ENCODE measurements at regions not wholly inside any gene's neighbourhood (a gene's known extent, or its start where the extent isn't known, plus 50 kb on each side); places are given as distances from the start of the nearest gene placed in this dataset.

GRCh38 chr13:53568491-53568890 is 539.9 kb downstream of the OLFM4 start:
- Histone ChIP-seq H3K9me3 (no peaks in the 10 kb centered on the region), H3K27me3 (no peaks in the 10 kb centered on the region), H3K36me3 (no peaks in the 10 kb centered on the region), H3K4me1 (no peaks in the 10 kb centered on the region), H3K4me3 (no peak overlapping the region), H3K27ac (no peak overlapping the region)
- no peak for DNase-seq
- TF ChIP-seq CTCF (IDR thresholded peaks at IDR 0.05), result no peak
- TF ChIP-seq POLR2A (IDR thresholded peaks at IDR 0.05), result no peak

GRCh38 chr13:53569453-53569852 is 540.8 kb downstream of the OLFM4 start:
- H3K27me3 ChIP-seq, result no peaks in the 10 kb centered on the region
- H3K4me1 ChIP-seq, result no peaks in the 10 kb centered on the region
- H3K9me3 ChIP-seq, result no peaks in the 10 kb centered on the region
- no peak for TF ChIP-seq POLR2A (IDR thresholded peaks at IDR 0.05)
- TF ChIP-seq CTCF (IDR thresholded peaks at IDR 0.05), result no peak
- H3K27ac ChIP-seq, result no peak overlapping the region
- no peaks in the 10 kb centered on the region for H3K36me3 ChIP-seq
- no peak for DNase-seq
- no peak overlapping the region for H3K4me3 ChIP-seq

GRCh38 chr13:53601113-53601512 is 572.5 kb downstream of the OLFM4 start:
- TF ChIP-seq CTCF (IDR thresholded peaks at IDR 0.05) (no peak), POLR2A (IDR thresholded peaks at IDR 0.05) (no peak)

GRCh38 chr13:53605326-53605725 is 576.7 kb downstream of the OLFM4 start:
- no peak for DNase-seq
- H3K27me3 ChIP-seq, result no peaks in the 10 kb centered on the region
- no peak overlapping the region for H3K27ac ChIP-seq
- TF ChIP-seq CTCF (IDR thresholded peaks at IDR 0.05) (no peak), POLR2A (IDR thresholded peaks at IDR 0.05) (no peak)
- no peak overlapping the region for H3K4me3 ChIP-seq
- no peaks in the 10 kb centered on the region for H3K9me3 ChIP-seq
- no peaks in the 10 kb centered on the region for H3K4me1 ChIP-seq
- H3K36me3 ChIP-seq, result no peaks in the 10 kb centered on the region

More at GRCh38 chr13:53601113-53601512, 572.5 kb downstream of the OLFM4 start:
- H3K27ac ChIP-seq, result no peak overlapping the region
- DNase-seq, result no peak
- no peaks in the 10 kb centered on the region for H3K27me3 ChIP-seq
- no peaks in the 10 kb centered on the region for H3K9me3 ChIP-seq
- no peaks in the 10 kb centered on the region for H3K36me3 ChIP-seq
- no peaks in the 10 kb centered on the region for H3K4me1 ChIP-seq
- H3K4me3 ChIP-seq, result no peak overlapping the region

- Histone ChIP-seq H3K9me3 (no peaks in the 10 kb centered on the region), H3K4me1 (no peaks in the 10 kb centered on the region), H3K36me3 (no peaks in the 10 kb centered on the region), H3K4me3 (no peak overlapping the region), H3K27me3 (no peaks in the 10 kb centered on the region), H3K27ac (no peak overlapping the region)
- TF ChIP-seq CTCF (IDR thresholded peaks at IDR 0.05), result no peak
- TF ChIP-seq POLR2A (IDR thresholded peaks at IDR 0.05), result no peak
- DNase-seq, result no peak
These were observed 583.6 kb downstream of the OLFM4 start for GRCh38 chr13:53612200-53612599.

- H3K4me1 ChIP-seq, result no peaks in the 10 kb centered on the region
- TF ChIP-seq CTCF (IDR thresholded peaks at IDR 0.05) (no peak), POLR2A (IDR thresholded peaks at IDR 0.05) (no peak)
These were observed 593.8 kb downstream of the OLFM4 start for GRCh38 chr13:53622456-53622855.

More at GRCh38 chr13:53622456-53622855, 593.8 kb downstream of the OLFM4 start:
- Histone ChIP-seq H3K9me3 (no peaks in the 10 kb centered on the region), H3K4me3 (no peak overlapping the region), H3K27me3 (no peaks in the 10 kb centered on the region), H3K36me3 (no peaks in the 10 kb centered on the region), H3K27ac (no peak overlapping the region)
- DNase-seq, result no peak
